ENCODE measurements at regions not wholly inside any gene's neighbourhood (a gene's known extent, or its start where the extent isn't known, plus 50 kb on each side); places are given as distances from the start of the nearest gene placed in this dataset.

GRCh38 chr16:80018466-80018865 lies 417.9 kb upstream of the MAF start:
- H3K4me3 ChIP-seq: no peak overlapping the region
- no peak for DNase-seq
- H3K36me3 ChIP-seq: no peaks in the 10 kb centered on the region
- H3K4me1 ChIP-seq: no peaks in the 10 kb centered on the region
- TF ChIP-seq CTCF (IDR thresholded peaks at IDR 0.05): no peak
- intact Hi-C loops (cut with DNase I; ENCODE audit: low total_unique reads): no loop called here
- no peaks in the 10 kb centered on the region for H3K9me3 ChIP-seq
- no peaks in the 10 kb centered on the region for H3K27me3 ChIP-seq
- H3K27ac ChIP-seq: no peak overlapping the region

- no peak for DNase-seq
- H3K4me1 ChIP-seq: no peaks in the 10 kb centered on the region
- intact Hi-C loops (cut with DNase I; ENCODE audit: low total_unique reads): no loop called here
These were observed 416.3 kb upstream of the MAF start for GRCh38 chr16:80016731-80017326.

GRCh38 chr16:80015566-80015965 lies 415.0 kb upstream of the MAF start:
- Histone ChIP-seq H3K36me3 (no peaks in the 10 kb centered on the region), H3K9me3 (no peaks in the 10 kb centered on the region), H3K4me3 (no peak overlapping the region), H3K27ac (no peak overlapping the region), H3K4me1 (peaks cover 0 to under 1% (median 0%) of the 10 kb centered on the region in 4 donors), H3K27me3 (no peaks in the 10 kb centered on the region)
- no peak for DNase-seq
- intact Hi-C loops (cut with DNase I; ENCODE audit: low total_unique reads): no loop called here
- TF ChIP-seq CTCF (IDR thresholded peaks at IDR 0.05): no peak

More at GRCh38 chr16:80016731-80017326, 416.3 kb upstream of the MAF start:
- H3K27me3 ChIP-seq: no peaks in the 10 kb centered on the region
- no peak for TF ChIP-seq CTCF (IDR thresholded peaks at IDR 0.05)
- no peak overlapping the region for H3K27ac ChIP-seq
- no peaks in the 10 kb centered on the region for H3K36me3 ChIP-seq
- H3K4me3 ChIP-seq: no peak overlapping the region
- no peaks in the 10 kb centered on the region for H3K9me3 ChIP-seq

- Histone ChIP-seq H3K27me3 (no peaks in the 10 kb centered on the region), H3K36me3 (no peaks in the 10 kb centered on the region), H3K27ac (no peak overlapping the region), H3K9me3 (no peaks in the 10 kb centered on the region), H3K4me3 (no peak overlapping the region), H3K4me1 (peaks cover 0 to 9% (median 0%) of the 10 kb centered on the region in 4 donors)
- intact Hi-C loops (cut with DNase I; ENCODE audit: low total_unique reads): no loop called here
- DNase-seq: no peak
- no peak for TF ChIP-seq CTCF (IDR thresholded peaks at IDR 0.05)
These were observed 413.9 kb upstream of the MAF start for GRCh38 chr16:80014241-80014939.

GRCh38 chr16:80012586-80012985 lies 412.0 kb upstream of the MAF start:
- intact Hi-C loops (cut with DNase I; ENCODE audit: low total_unique reads): no loop called here
- Histone ChIP-seq H3K4me1 (peaks cover 0 to 9% (median 0%) of the 10 kb centered on the region in 4 donors), H3K9me3 (no peaks in the 10 kb centered on the region), H3K27me3 (no peaks in the 10 kb centered on the region), H3K36me3 (no peaks in the 10 kb centered on the region), H3K27ac (no peak overlapping the region), H3K4me3 (no peak overlapping the region)
- DNase-seq: no peak
- TF ChIP-seq CTCF (IDR thresholded peaks at IDR 0.05): no peak
